ENCODE measurements at regions not wholly inside any gene's neighbourhood (a gene's known extent, or its start where the extent isn't known, plus 50 kb on each side); places are given as distances from the start of the nearest gene placed in this dataset.

GRCh38 chr2:88933091-88933490, 241.6 kb downstream of the RPIA start:
- no peak for TF ChIP-seq CTCF (conservative IDR thresholded peaks at IDR 0.05; ENCODE audit: low read depth, low read length)
- no peak for TF ChIP-seq EZH2 (IDR thresholded peaks at IDR 0.05; ENCODE audit: borderline replicate concordance, low read depth, low read length, poor library complexity, severe bottlenecking)

Data from A673 (cell line).